DLD1 (cell line): ENCODE measurements at regions not wholly inside any gene's neighbourhood (a gene's known extent, or its start where the extent isn't known, plus 50 kb on each side); places are given as distances from the start of the nearest gene placed in this dataset.

ENCODE experiments used
- in situ Hi-C: cut with HindIII; loops from 2 replicates; pipeline ENCODE4 v1.10.0; 2017; ENCODE audit warnings: low sequenced_read_pairs

DNA sequence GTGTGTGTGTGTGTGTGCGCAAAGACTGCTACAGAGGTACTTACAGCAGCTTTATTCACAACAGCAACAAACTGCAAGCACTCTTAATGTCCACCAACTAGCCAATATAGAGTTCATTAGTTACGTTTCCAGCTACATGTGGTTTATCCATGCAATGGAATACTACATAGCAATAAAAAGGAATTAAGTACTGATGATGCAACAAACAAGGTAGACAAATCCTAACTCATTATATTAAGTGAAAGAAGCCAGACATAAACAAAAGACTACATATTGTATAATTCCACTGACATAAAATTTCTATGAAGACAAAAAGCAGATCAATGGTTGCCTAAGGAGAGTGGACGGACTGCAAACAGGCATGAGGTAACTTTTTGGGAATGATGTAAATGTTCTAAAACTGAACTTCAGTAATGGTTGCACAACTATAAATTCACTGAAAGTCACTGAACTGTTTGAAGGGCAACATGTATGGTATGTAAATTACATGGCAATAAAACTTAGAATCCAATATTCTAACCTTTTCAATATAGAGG, 433.7 kb downstream of the SHQ1 start:
- in situ Hi-C loops: no loop called here

DNA sequence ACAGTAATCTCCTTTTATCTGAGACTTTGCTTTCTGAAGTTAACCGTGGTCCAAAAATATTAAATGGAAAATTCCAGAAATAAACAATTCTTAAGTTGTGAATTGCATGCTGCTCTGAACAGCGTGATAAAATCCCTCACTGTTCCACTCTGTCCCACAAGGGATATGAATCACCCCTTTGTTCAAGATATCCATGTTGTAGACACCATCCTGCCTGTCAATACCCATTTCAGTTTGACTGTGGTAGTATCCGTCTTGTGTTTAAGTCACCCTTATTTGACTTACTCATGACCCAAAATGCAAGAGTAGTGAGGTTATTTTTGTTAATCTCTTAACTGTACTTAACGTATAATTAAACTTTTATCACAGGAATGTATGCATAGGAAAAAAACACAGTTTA, 435.0 kb downstream of the SHQ1 start:
- in situ Hi-C loops: no loop called here

DNA sequence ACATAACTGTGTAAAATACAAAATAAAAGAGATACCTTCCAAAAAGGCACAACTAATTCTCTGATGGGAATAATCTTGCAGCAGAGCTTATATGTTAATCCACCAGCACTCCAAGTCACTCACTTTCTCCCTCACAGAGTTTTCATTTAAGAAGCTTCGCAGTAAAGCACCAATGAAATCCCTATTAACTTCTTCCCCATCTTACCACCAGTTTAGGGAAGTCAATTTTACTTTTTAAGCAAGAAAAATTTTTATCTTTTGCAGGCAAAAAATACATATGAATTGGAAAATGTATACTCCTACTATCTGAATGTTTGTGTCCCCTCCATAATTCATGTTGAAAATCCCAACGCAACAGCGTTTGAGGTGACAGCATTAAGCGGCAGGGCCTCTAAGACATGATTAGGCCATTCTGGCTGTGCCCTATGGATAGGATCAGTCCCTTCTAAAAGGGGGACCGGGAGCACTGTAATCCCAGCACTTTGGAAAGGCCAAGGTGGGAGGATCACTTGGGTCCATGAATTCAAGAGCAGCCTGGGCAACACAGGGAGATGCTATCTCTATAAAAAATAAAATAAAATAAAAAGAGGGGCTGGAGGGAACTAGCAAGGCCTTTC, 435.8 kb downstream of the SHQ1 start:
- in situ Hi-C loops: no loop called here

DNA sequence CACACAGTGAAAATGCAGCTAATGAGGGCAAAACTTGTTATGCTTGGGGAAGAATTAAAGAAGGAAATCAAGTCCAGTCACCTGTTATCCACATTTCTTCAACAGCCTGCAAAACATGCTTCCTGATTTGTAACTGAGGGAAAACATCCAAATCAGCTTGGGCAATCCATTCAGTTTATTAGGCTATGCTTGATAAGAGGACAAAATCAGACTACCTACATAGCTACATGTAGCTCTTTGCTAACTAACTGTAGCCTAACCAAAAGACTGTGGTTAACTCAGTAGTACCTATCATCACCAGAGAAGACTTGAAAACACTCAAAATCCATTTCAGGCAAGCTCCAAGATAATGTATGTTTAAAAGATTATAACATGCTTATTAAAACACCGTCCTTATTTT, 436.4 kb downstream of the SHQ1 start:
- in situ Hi-C loops: no loop called here

DNA sequence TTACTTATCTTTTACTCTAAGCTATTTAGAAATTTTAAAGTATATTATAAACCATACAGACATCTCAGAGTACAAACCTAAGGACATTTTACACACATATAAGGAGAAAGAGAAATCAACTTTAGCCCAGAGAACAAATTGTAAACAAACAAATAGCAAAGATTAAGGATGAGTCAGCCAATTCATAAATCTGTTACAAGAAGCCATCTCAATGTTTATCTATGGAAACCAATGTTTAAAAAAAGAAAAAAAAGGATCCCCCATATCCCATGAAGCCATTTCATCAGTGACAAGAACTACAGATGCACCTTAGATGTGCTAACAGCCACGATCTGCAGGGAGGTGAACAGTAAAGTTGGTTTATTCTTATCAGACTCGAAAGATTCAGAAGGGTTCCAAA, 437.1 kb downstream of the SHQ1 start:
- in situ Hi-C loops: no loop called here

DNA sequence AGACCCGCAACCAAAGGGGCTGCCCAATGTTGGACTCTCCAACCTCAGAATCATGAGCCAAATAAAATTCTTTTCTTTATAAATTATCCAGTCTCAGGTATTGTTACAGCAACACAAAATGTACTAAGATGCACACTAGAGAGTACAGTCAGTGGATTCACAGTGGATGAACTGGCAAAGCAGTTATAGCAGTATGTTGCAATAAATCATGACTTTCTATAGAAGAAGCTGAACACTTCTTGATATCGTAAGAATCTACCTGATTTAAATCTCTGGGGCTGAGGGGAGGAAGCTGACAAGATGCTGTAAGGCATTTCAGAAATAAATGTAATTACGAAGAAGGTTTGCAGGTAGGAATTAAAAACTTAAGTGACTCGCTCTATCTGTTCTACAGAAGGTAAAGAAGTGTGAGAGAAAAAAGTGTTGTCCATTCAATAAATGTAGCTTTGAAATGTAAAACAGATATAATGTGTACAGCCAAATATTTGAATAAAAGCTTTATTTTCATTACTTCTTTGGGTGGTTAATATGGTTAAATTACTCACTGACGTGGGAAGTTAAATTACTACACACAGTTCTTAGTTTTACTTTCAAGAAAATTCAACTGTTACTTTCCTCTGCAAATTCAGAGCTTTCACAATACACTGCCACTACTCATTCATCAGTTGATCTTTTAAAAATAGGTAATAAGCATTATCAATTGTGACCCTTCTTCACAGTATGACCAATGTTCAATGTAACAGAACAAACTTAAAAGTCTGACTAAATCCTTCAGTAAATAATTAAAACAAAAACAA, 439.1 kb downstream of the SHQ1 start:
- in situ Hi-C loops: no loop called here

DNA sequence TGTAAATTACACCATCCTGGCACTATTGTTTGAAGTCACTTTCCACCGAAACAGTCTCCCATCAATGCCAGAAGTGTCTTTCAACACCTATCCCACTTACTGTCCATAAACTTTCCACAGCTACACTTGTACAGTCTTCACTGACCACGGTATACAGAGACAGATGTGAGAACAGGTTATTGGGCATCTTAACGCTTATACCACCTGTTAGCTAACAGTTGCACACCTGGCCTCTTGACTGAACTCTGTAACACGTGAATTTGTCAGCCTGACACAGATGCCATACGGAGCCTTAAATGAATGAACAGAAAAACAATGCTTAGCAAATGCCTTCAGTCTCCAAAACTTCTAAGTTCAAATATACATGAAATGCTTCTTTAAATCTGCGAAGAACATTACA, 440.5 kb downstream of the SHQ1 start:
- in situ Hi-C loops: no loop called here

DNA sequence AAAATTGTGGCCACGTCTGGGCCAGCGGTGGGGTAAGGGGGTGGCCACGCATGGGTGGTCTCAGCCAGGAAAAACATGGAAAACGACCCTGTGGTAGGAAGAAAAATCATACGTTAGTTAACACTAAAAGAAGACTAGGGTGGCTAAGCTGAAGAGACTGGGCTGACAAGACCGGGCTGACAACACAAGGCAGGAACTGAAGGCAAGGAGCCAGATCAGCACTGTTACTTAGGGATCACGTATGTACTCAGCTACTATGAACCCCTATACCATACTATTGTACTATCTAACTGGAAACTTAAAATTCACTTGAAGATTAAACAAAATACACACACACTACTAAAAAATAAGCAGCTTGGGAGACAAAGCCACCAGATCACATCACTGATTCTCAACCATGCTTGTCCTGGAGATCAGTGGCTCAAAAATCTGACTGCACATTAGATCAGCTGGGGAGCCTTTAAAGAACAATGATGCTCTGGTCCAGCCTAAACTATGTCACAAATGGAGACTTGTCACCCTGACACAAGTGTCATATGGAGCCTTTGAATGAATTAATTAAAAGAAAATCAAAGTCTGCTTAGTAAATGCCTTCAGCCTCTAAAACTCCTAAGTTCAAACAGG, 442.2 kb downstream of the SHQ1 start:
- in situ Hi-C loops: no loop called here

DNA sequence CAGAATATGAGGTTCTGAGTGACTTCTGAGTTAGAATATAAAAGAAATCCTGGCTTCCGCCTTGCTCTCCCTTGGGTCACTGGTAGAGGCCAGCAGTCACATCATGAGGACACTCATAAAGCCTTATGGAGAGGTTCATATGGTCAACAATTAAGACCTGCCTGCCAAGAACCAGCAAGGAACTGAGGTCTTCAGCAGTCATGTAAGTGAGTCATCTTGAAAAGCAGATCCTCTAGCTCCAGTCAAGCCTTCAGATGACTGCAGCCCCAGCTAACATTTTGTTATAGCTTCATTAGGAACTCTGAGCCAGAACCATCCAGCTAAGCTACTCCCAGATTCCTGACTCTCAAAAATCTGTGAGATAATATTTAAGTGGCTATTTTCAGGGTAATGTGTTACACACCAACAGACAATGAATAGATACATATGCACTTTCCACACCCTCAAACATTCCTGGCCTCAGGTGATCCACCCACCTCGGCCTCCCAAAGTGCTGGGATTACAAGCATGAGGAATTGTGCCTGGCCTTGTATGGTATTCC, 447.2 kb downstream of the SHQ1 start:
- in situ Hi-C loops: no loop called here

DNA sequence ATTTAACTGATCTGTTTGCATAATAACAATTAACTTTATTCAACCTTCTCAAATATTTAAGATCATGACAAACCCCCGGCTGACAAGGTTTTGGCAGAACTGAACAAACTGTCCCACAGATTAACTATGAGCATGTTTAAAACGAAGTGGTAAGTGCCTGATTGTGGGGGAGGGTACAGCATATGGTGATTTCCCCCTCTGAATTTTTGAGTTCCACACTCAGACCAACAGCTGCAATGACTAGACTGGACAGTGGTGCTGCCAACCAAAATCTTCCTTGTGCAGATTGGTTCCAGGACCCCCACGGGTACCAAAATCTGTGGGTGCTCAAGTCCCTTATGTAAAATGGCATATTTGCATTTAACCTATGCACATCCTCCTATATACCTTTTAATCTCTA, 449.5 kb downstream of the SHQ1 start:
- in situ Hi-C loops: no loop called here

DNA sequence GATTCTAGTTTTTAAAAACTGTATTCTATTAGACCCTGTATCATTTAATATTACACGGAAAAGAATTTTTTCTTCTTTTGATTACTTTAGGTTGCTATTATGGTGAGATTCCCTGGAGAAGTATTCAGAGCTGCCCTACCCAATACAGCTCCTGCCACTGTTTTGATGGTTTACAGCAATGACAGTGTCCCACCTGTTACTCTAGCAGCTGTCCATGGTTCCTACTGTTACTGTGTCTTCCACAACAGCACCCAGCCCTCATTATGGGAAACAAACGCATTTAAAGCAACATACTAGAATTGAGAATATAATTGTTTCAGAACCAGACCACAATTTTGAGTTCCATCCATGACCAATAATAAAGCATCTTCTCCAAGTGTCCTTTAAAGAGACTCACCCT, 450.7 kb downstream of the SHQ1 start:
- in situ Hi-C loops: no loop called here

DNA sequence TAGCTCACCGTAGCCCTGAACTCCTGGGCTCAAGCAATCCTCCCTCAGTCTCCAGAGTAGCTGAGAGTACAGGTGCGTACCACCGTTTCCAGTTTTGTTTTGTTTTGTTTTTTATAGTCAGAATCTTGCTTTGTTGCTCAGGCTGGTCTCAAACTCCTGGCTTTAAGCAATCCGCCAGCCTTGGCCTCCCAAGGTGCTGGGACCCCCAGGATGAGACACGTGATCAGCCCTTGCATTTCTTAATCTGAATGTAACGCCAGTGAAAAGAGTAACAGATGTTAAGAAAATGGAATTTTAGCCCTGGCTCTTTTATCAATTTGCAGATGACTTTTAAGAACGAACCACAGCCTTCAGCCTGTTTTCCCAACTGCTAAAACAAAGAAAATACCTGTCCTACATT, 451.3 kb downstream of the SHQ1 start:
- in situ Hi-C loops: no loop called here

DNA sequence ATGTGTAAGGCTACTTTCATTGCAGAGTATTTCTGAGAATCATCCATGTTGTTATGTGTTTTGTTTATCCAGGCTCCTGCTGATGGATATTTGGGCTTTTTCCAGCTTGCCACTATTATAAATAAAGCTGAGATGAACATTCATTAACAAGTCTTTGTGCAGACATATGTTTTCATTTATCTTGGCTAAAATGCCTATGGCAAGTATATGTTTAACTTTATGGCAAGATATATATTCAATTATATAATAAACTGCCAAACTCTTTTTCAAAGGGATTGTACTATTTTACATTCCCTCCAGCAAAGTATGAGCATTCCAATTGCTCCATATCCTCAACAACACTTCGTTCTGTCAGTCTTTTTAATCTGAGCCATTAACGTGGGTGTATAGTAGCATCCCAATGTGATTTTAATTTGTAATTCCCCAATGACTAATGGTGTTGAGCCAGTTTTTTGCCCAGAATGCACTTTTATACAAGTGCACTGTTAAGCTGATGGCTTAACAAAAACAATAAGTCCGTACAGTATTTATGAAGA, 452.4 kb downstream of the SHQ1 start:
- in situ Hi-C loops: no loop called here

DNA sequence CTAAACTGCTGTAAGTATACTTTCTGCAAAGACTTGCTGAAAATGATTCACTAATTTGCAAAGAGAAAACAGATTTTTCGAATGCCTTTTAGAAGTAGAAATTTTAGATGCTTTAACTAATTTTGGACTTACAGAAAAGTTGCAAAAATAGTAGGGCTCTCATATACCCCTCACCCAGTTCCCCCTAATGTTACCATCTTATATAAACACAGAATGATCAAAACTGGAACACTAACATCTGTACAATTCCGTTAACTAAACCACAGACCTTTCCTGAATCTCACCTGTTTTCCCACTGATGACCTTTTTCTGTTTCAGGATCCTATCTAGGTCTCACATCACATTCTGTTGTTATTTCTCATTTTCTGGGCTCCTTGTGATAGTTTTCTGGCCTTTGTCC, 454.8 kb downstream of the SHQ1 start:
- in situ Hi-C loops: no loop called here

DNA sequence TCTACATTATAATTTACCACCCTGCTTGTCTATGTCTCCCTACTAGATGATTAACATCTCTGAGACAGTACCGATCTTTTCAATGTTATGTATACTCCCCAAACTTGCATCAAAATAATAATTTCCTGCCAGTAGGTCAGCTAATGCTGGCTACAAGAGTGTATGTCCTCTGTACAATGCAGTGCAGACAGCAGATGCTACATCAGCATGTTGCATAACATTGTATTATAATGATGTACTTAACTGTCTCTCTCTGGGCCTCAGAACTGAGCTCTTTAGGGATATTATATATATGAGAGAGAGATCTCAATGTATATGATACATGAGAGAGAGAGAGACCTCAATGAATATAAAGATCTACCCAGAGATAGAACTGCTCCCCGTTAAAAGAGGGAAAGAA, 456.6 kb downstream of the SHQ1 start:
- in situ Hi-C loops: no loop called here

DNA sequence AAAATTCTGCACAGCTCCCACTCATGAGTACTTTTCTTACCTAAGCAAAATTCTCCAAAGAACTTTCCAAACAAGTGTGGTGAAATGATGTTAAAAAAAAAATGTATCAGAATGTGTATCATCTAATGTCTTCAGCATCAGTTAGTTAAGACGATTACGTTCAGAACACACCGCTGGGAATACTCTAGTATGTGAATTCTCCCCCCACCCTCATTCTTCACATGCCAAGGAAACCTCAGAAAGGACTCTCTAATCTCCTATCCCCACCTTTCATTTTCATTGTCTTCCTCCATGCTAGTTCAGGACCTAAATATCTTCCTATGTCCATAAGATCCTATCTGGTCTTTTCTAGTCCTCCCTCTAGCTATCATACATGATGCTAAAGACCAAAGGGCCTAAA, 457.4 kb downstream of the SHQ1 start:
- in situ Hi-C loops: no loop called here

DNA sequence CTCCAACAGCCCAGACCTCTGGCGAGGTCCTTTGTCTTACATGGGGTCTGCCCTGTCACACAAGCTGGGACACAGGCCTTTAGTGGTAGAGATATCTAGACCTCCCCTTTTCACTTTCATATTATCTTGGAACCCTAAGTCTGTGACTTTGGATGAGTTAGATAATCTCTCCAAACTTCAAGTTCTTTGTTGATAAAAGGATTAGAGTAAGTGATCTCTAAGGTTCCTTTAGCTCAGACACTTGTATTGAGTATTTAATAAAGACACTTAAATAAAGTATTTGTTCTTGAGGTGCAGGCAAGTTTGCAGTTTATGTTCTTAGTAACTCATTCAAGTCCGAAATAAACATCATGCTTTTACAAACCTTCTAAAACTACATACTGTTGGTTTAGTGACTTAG, 459.6 kb downstream of the SHQ1 start:
- in situ Hi-C loops: no loop called here

DNA sequence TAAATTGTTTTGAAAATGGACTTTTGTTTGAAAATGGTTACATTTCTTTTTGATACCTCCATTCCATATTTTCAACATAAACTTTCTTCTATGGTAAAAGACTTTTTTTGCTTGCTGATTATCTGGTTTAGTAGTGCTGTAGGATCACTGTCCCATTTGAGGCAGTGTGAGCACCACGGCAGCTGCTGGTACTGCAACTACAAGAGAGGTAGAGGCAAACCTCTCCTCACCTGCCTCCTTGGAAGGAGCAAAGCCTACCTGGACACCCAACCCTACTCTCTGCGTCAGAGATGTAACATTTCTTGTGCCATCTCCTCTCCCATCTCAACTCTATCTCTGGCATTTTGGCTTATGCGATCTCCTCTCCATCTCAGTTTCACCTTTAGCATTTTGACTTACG, 460.1 kb downstream of the SHQ1 start:
- in situ Hi-C loops: no loop called here

DNA sequence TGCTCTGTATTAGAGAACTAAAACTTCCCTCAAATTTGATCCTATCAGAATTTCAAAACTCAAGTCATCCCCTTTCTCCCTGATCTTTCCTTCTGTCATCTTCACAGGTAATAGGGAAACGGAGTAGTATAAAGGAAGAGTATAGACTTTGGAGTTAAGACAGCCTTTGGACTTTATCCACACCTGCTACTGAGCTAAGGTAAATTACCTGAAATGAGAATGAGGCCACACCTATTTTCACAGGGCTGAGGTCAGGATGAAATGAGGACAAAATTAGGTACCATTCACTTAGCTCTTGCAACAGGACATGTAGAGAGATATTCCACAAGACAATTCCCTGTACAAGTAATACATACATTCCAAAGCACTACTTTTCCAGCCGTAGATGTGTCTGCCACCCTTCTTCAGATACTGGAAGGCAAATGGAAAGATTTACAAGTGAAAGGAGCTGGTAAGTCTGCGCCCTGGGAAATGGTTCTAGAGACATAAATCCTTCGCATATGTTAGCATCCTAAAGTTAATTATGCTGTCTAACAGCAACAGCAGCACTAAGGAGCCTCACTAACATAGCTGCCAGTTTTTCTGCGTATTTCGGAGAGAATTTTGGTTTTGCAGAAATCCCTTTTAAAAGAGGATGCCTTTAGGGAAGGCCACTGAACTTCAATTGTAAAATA, 461.8 kb downstream of the SHQ1 start:
- in situ Hi-C loops: no loop called here

DNA sequence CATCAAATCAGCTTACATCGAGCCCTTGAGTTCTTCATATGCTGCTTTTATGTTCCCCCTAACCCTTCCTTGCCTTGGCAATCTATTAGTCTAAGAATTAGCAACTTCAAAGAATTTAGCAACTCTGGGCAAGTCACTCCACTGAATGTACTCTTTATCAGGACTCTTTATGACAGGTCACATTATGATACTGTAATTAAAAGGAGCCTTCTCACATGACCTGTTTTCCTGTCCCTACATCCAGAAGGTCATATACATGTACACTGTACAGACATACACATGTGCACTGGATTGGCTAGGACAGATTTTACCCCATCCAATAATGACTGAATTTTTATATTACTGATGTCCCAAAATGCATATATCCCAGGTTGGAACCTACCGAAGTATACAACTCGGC, 463.1 kb downstream of the SHQ1 start:
- in situ Hi-C loops: no loop called here

DNA sequence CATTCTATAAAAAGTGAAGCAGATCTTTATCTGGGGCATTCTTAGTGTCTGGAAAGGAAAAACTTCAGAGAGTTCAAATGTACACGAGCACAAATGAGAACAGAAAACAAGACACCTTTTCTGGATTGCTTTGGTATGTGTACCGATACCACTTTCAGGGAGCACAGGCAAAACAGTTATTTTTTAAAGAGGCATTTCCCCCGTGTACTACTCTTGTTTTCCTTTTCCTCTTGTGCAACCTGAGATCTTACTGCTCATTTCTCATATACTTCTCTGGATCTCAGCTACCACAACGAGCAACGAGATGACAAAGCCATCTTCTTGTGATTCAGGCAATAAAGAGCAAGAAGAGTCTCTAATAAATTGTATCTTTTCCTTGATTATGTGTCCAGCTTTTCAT, 463.6 kb downstream of the SHQ1 start:
- in situ Hi-C loops: no loop called here
